B cell (primary cell): ENCODE measurements at regions not wholly inside any gene's neighbourhood (a gene's known extent, or its start where the extent isn't known, plus 50 kb on each side); places are given as distances from the start of the nearest gene placed in this dataset.
"Not testable (repeated sequence)": the region's sequence is repeated elsewhere in the genome, so short reads cannot be mapped to it uniquely, and the experiment has no call there.

Experiments
- ATAC-seq: fragments of 200-7000 bp; cut with Tn5 transposase; one replicate; pipeline ENCODE4 v1.10.0; 2021; ENCODE audit warnings: low read depth, mild to moderate bottlenecking, moderate number of reproducible peaks, moderate library complexity
- CTCF ChIA-PET: fragments of 350-600 bp; sonication (Branson Sonifier 250); formaldehyde crosslinking; loops from one replicate; lab custom pipeline; 2021; ENCODE audit warnings: antibody characterized with exemption, inconsistent platforms; lab: Charles Lee
- POLR2A ChIA-PET: fragments of 350-600 bp; sonication (Branson Sonifier 250); formaldehyde crosslinking; loops from one replicate; lab custom pipeline; 2021; ENCODE audit warnings: antibody characterized with exemption; lab: Charles Lee
- DNase-seq: peaks from one replicate; pipeline ENCODE4 v3.0.0; 2013
- H2AFZ ChIP-seq: 2 replicates; pipeline ENCODE4 v1.6.1; 2012; ENCODE audit warnings: mild to moderate bottlenecking, low read depth, low read length; ENCODE audit not compliant: insufficient read depth, poor library complexity, severe bottlenecking
- H3K27ac ChIP-seq, 2 donors: 1 replicate in 1 of 2; 2 replicates in 1 of 2; pipeline ENCODE4 v1.5.1; 2012 to 2013; ENCODE audit warnings: low read length in 2 of 2, mild to moderate bottlenecking in 2 of 2, moderate library complexity in 1 of 2
- H3K27me3 ChIP-seq, 4 experiments: fragments of 200-600 bp in 1 of 4; sonication (generic) in 1 of 4; replicated peaks in 1 of 4; 1 replicate in 2 of 4; 2 replicates in 2 of 4; pipeline versions ENCODE4 v1.6.1 to v1.7.0; 2013 to 2016; ENCODE audit warnings: low read length in 3 of 4, mild to moderate bottlenecking in 2 of 4, mixed read lengths in 1 of 4, moderate library complexity in 1 of 4; ENCODE audit not compliant: insufficient read depth in 4 of 4, control insufficient read depth in 3 of 4; ENCODE audit errors: control extremely low read depth in 1 of 4
- H3K36me3 ChIP-seq, 2 experiments: replicated peaks in 1 of 2; 1 replicate in 1 of 2; 2 replicates in 1 of 2; pipeline versions ENCODE4 v1.6.1 to v1.7.1; 2013; ENCODE audit warnings: low read length in 1 of 2; ENCODE audit not compliant: insufficient read depth in 2 of 2, control insufficient read depth in 1 of 2; ENCODE audit errors: control extremely low read depth in 1 of 2, extremely low read depth in 1 of 2
- H3K4me1 ChIP-seq, 2 donors: fragments of 200-600 bp in 1 of 2; sonication (generic) in 1 of 2; 1 replicate in 1 of 2; 2 replicates in 1 of 2; pipeline versions ENCODE4 v1.5.1 to v1.6.1; 2013 to 2017; ENCODE audit warnings: low read length in 2 of 2; ENCODE audit not compliant: control insufficient read depth in 2 of 2, insufficient read depth in 2 of 2
- H3K4me2 ChIP-seq: replicated peaks from 2 replicates; pipeline ENCODE3; 2012; ENCODE audit warnings: mild to moderate bottlenecking, low read depth, low read length; ENCODE audit not compliant: poor library complexity, severe bottlenecking
- H3K4me3 ChIP-seq, 5 experiments: fragments of 200-600 bp in 1 of 5; sonication (generic) in 1 of 5; 1 replicate in 3 of 5; 2 replicates in 2 of 5; pipeline versions ENCODE4 v1.5.1 to v1.7.0; 2011 to 2016; ENCODE audit warnings: low read length in 4 of 5, mild to moderate bottlenecking in 4 of 5, low read depth in 2 of 5, control low read depth in 1 of 5, moderate library complexity in 1 of 5; ENCODE audit not compliant: insufficient read depth in 1 of 5; ENCODE audit errors: control extremely low read depth in 1 of 5, extremely low read depth in 1 of 5
- H3K79me2 ChIP-seq: fragments of 200-600 bp; sonication (generic); one replicate; pipeline ENCODE4 v1.6.0; 2016; ENCODE audit warnings: low read length; ENCODE audit not compliant: control insufficient read depth, insufficient read depth
- H3K9ac ChIP-seq: fragments of 200-600 bp; sonication (generic); 2 replicates; pipeline ENCODE4 v1.6.1; 2017; ENCODE audit warnings: mild to moderate bottlenecking, low read length, moderate library complexity
- H3K9me3 ChIP-seq, 3 donors: one replicate each; pipeline versions ENCODE4 v1.6.1 to v1.7.1; 2013; ENCODE audit warnings: low read length in 2 of 3; ENCODE audit not compliant: control insufficient read depth in 2 of 3, insufficient read depth in 1 of 3; ENCODE audit errors: control extremely low read depth in 1 of 3
- H4K20me1 ChIP-seq: 2 replicates; pipeline ENCODE4 v1.6.0; 2012; ENCODE audit warnings: mild to moderate bottlenecking, low read length; ENCODE audit not compliant: insufficient read depth, control insufficient read depth, poor library complexity, severe bottlenecking
- H3K27ac Mint-ChIP-seq: one replicate; pipeline ENCODE4 v1.8.0; 2021; ENCODE audit warnings: mixed read lengths
- H3K27me3 Mint-ChIP-seq: one replicate; pipeline ENCODE4 v1.8.0; 2021; ENCODE audit warnings: mixed read lengths
- H3K4me1 Mint-ChIP-seq: one replicate; pipeline ENCODE4 v1.8.0; 2021; ENCODE audit warnings: mixed read lengths
- H3K4me3 Mint-ChIP-seq: one replicate; pipeline ENCODE4 v1.8.0; 2021; ENCODE audit warnings: mixed read lengths
- H3K9me3 Mint-ChIP-seq: one replicate; pipeline ENCODE4 v1.8.0; 2022; ENCODE audit warnings: mixed read lengths; ENCODE audit not compliant: insufficient read depth
- CTCF ChIP-seq: fragments of 200-600 bp; IDR thresholded peaks from one replicate; pipeline ENCODE4 v1.8.0; 2022; ENCODE audit warnings: antibody characterized with exemption, mild to moderate bottlenecking
- EZH2 ChIP-seq: IDR thresholded peaks from 2 replicates; pipeline ENCODE4 v1.6.1; 2012; ENCODE audit warnings: borderline replicate concordance, low read depth, mild to moderate bottlenecking, moderate library complexity, low read length; ENCODE audit not compliant: insufficient read depth, poor library complexity, severe bottlenecking
- WGBS: methylation state at CpG from one replicate; pipeline ENCODE4 v1.1.5; 2013; ENCODE audit warnings: missing lambda C conversion rate; ENCODE audit not compliant: insufficient coverage; 5-methylcytosine and 5-hydroxymethylcytosine counted together
- intact Hi-C: fragments of 100-400 bp; cut with micrococcal nuclease; formaldehyde crosslinking; loops from one replicate; pipeline ENCODE4 v1.10.0; 2022

DNA sequence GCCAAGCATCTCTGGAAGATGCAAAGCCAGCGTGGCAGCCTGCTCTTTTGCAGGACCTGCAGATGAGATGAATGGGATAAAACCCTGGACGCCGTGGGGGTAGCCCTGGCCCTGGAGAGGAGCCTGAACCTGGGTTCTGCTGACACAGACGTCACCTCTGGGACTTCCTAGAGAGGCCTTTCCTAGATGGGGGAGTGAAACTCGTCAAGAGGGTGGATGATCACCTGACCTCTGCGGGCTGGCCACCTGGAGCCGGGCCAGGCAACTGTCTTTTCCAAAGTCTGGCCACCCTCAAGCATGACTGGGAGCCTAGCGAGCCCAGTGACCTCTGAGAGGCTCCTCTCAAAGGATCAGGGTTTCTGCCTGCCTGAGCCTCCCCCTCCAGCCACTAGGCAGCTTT is 529.0 kb downstream of the KCNJ18 start:
- no peaks in the 10 kb centered on the region for H4K20me1 ChIP-seq
- ChIA-PET CTCF (no interaction called here), POLR2A (no interaction called here)
- peaks cover 0 to 29% (median 0%) of the 10 kb centered on the region in 3 donors for H3K9me3 ChIP-seq
- no peaks in the 10 kb centered on the region for H3K4me1 Mint-ChIP-seq
- H3K27ac Mint-ChIP-seq, result no peak overlapping the region
- H2AFZ ChIP-seq, result no peak overlapping the region
- H3K27ac ChIP-seq, result no peak overlapping the region
- H3K4me3 ChIP-seq, result no peak overlapping the region
- TF ChIP-seq CTCF (no peak), EZH2 (no peak)
- H3K9me3 Mint-ChIP-seq, result peaks cover 2% of the 10 kb centered on the region
- H3K4me2 ChIP-seq, result no peak overlapping the region
- no peak for DNase-seq
- H3K9ac ChIP-seq, result no peak overlapping the region
- ATAC-seq, result no peak
- H3K27me3 ChIP-seq, result no peaks in the 10 kb centered on the region
- no peaks in the 10 kb centered on the region for H3K79me2 ChIP-seq
- 87% methylated on average over 7 of the region's 8 CpGs for WGBS
- H3K4me1 ChIP-seq, result no peaks in the 10 kb centered on the region
- no peak overlapping the region for H3K4me3 Mint-ChIP-seq
- H3K36me3 ChIP-seq, result no peaks in the 10 kb centered on the region
- intact Hi-C loops, result no loop called here
- no peaks in the 10 kb centered on the region for H3K27me3 Mint-ChIP-seq

DNA sequence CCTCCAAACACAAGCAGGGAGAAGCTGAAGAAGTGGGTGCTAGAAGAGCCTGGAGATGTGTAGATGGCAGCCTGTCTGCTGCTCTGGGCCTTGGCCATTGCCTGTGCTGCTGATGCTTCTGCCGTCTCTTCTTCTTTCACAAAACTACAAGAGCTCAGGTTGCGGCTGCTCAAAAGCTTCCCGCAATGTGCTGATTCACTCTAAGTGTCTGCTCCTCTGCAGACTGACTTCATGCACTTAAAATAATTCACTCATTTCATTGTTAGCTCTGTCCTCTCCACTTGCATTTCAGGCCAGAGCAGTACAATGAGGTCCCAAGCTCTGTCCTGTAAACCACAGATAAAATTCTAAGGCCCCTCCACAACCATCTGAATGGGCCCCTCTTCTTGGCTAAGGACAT is 534.2 kb downstream of the KCNJ18 start:
- 94% methylated on average over 3 of the region's 3 CpGs for WGBS
- CTCF ChIA-PET, H3K27me3 Mint-ChIP-seq, H4K20me1 ChIP-seq, H3K4me3 ChIP-seq, ATAC-seq, POLR2A ChIA-PET, H3K9ac ChIP-seq, H3K27ac ChIP-seq, intact Hi-C loops, H3K4me1 ChIP-seq, H3K4me1 Mint-ChIP-seq, H2AFZ ChIP-seq, H3K27ac Mint-ChIP-seq, H3K4me3 Mint-ChIP-seq, H3K4me2 ChIP-seq, H3K79me2 ChIP-seq, H3K36me3 ChIP-seq, H3K27me3 ChIP-seq, DNase-seq, H3K9me3 Mint-ChIP-seq: not testable (repeated sequence)
- H3K9me3 ChIP-seq, result peaks cover 0 to 17% (median 0%) of the 10 kb centered on the region in 3 donors

DNA sequence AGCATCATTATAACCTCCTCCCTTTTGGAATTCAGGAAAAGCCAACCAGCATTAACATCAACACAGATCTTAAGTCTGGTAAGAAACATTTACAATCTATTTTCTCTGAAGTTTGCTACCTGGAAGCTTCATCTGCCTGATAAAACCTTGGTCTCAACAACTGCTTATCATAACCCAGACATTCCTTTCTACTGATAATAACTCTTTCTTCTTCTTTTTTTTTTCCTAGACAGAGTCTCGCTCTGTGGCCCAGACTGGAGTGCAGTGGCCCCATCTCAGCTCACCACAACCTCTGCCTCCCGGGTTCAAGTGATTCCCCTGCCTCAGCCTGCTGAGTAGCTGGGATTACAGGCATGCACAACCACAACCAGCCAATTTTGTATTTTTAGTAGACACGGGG is 534.6 kb downstream of the KCNJ18 start:
- ATAC-seq, H3K27ac ChIP-seq, DNase-seq, H3K4me1 Mint-ChIP-seq, intact Hi-C loops, POLR2A ChIA-PET, H3K4me3 Mint-ChIP-seq, H3K27me3 ChIP-seq, H2AFZ ChIP-seq, H3K9ac ChIP-seq, H3K4me1 ChIP-seq, H3K27me3 Mint-ChIP-seq, H3K4me3 ChIP-seq, H4K20me1 ChIP-seq, H3K27ac Mint-ChIP-seq, H3K36me3 ChIP-seq, CTCF ChIA-PET, H3K79me2 ChIP-seq, H3K4me2 ChIP-seq, H3K9me3 Mint-ChIP-seq: not testable (repeated sequence)
- peaks cover 0 to 14% (median 0%) of the 10 kb centered on the region in 3 donors for H3K9me3 ChIP-seq
- WGBS, result 86% methylated on average over 3 of the region's 3 CpGs
